AG09319 (cell line): ENCODE measurements at regions not wholly inside any gene's neighbourhood (a gene's known extent, or its start where the extent isn't known, plus 50 kb on each side); places are given as distances from the start of the nearest gene placed in this dataset.
"Not testable (repeated sequence)": the region's sequence is repeated elsewhere in the genome, so short reads cannot be mapped to it uniquely, and the experiment has no call there.

Experiments used
- DNase-seq: peaks from one replicate; pipeline ENCODE4 v3.0.0-alpha.2; 2010; ENCODE audit warnings: low read depth; ENCODE audit errors: extremely low read depth
- CTCF ChIP-seq: IDR thresholded peaks from 2 replicates; pipeline ENCODE4 v1.5.1; 2011; ENCODE audit warnings: low read depth, mild to moderate bottlenecking, inconsistent platforms, low read length, moderate library complexity

- DNase-seq = no peak
- TF ChIP-seq CTCF = no peak
These were observed 96.9 kb upstream of the CASK start for GRCh38 chrX:42020225-42020624.

- no peak for DNase-seq
- TF ChIP-seq CTCF = no peak
These were observed 94.6 kb upstream of the CASK start for GRCh38 chrX:42017971-42018370.

- no peak for DNase-seq
- no peak for TF ChIP-seq CTCF
These were observed 77.5 kb upstream of the CASK start for GRCh38 chrX:42000836-42001235.

GRCh38 chrX:41984628-41985027 is 61.3 kb upstream of the CASK start:
- no peak for TF ChIP-seq CTCF
- no peak for DNase-seq

- no peak for TF ChIP-seq CTCF
These were observed 59.6 kb upstream of the CASK start for GRCh38 chrX:41982953-41983352.

GRCh38 chrX:41981481-41982013 is 58.2 kb upstream of the CASK start:
- no peak for DNase-seq
- TF ChIP-seq CTCF = no peak

More at GRCh38 chrX:41982953-41983352, 59.6 kb upstream of the CASK start:
- DNase-seq = no peak

GRCh38 chrX:41974677-41975076 is 51.3 kb upstream of the CASK start:
- DNase-seq = not testable (repeated sequence)

- no peak for TF ChIP-seq CTCF
- no peak for DNase-seq
These were observed 49.9 kb upstream of the CASK start for GRCh38 chrX:41973208-41973607.
